Thyroid gland (tissue), 4 donors: ENCODE measurements at regions not wholly inside any gene's neighbourhood (a gene's known extent, or its start where the extent isn't known, plus 50 kb on each side); places are given as distances from the start of the nearest gene placed in this dataset.

Experiments
- CTCF ChIP-seq, 6 experiments: fragments of 200-600 bp in 3 of 6; fragments of 450-650 bp in 3 of 6; sonication (generic) in 3 of 6; IDR thresholded peaks; one replicate each; pipeline ENCODE4 v1.5.1; 2016 to 2019; ENCODE audit warnings: antibody characterized with exemption in 6 of 6, mild to moderate bottlenecking in 2 of 6, inconsistent platforms in 1 of 6, moderate library complexity in 1 of 6
- POLR2A ChIP-seq, 2 donors: fragments of 450-650 bp; IDR thresholded peaks; one replicate each; pipeline ENCODE4 v1.6.1; 2017; ENCODE audit warnings: antibody characterized with exemption in 2 of 2, mild to moderate bottlenecking in 2 of 2, moderate library complexity in 1 of 2

- TF ChIP-seq CTCF (IDR thresholded peaks at IDR 0.05), result no peak
- no peak for TF ChIP-seq POLR2A (IDR thresholded peaks at IDR 0.05)
These were observed 126.4 kb upstream of the CD93 start for GRCh38 chr20:23212464-23212995.
